ENCODE measurements at regions not wholly inside any gene's neighbourhood (a gene's known extent, or its start where the extent isn't known, plus 50 kb on each side); places are given as distances from the start of the nearest gene placed in this dataset.
"Not testable (repeated sequence)": the region's sequence is repeated elsewhere in the genome, so short reads cannot be mapped to it uniquely, and the experiment has no call there.

DNA sequence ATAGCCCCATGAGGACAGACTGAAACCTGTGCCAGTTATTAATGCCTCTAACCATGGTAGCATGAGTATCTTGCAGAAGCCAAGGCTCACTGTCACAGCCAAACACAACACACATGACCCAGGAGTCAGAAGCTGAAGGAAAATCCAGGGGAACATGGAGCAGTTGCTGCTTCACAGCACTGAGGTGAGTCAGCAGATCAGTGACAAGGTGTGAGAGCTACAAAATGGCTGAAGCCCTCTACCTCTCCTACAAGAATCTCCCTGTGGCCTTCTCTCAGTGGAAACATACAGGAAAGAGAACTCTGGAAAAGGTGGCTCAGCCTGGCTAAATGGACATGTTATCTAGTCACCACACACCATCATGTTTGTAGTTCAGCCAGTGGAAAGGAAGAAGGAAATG lies 93.5 kb downstream of the NAB1 start:
- no peak for DNase-seq

GRCh38 chr2:190744041-190744440 lies 95.2 kb downstream of the NAB1 start:
- no peak for DNase-seq

DNA sequence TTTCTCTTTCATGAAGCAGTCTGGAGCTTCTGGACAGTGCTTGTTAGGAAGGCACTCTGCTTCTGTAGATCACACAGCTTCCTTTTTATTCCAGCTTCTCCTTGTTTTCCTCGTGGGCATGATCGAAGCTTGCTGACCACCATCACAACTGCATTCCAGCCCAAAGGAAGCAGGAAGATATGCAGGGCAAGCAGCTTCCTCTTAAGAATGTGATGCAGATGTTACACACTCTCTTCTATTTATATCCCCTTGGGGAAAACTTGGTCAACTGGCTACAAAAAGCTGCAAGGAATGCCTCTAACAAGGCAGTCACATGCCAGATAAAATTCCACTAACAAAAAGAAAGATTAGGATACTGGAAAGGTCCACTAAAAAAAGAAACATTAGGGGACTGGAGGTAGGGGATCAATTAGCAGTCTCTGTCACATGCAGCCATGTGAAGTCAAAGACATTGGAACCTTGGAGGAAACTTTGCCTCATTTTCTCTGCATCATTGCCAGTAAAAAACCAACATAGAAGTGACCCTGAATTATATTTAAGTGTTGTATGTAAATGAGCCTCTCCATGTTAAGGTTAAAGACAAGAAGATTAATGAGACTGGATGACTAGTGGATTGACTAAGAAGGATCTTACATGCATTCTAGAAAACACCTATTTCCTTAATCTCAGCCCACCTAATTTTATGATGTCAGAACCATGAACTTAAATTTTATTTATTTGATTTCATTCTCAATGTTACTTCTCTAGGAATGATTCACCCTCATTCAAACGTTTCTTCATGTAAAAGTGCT lies 98.3 kb downstream of the NAB1 start:
- DNase-seq: no peak

- no peak for DNase-seq
Observed at GRCh38 chr2:190748966-190749365, 100.1 kb downstream of the NAB1 start.

DNA sequence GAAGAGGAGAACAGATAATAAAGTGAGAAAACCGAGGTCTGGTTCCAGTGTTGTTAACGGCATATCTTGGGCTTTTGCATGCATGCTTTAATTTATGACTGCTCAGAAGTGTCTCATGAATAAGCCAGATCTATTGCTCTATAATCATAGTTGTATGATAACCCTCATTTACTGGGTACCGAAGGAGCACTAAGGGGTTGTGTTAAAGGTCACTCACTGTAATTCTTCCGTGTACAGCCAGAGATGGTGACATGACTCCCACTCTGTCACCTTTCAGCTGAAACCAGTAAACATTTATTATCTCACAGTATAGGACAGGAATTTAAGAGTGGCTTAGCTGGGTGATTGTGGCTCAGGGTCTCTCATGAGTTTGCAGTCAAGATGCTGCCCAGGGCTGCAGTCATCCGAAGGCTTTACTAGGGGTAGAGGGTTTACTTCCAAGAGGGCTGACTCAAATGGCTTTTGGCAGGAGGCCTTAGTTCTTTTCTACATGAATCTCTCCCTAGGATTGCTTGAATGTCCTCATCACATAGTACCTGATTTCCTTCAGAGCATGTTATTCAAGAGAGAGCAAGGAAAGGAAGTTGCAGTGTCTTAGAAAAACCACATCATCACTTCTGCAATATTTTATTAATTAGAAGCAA lies 107.0 kb downstream of the NAB1 start:
- DNase-seq: no peak

- no peak for DNase-seq
Observed at GRCh38 chr2:190759749-190760213, 110.9 kb downstream of the NAB1 start.

- not testable (repeated sequence) for DNase-seq
Observed at GRCh38 chr2:190760353-190761150, 111.7 kb downstream of the NAB1 start.

DNA sequence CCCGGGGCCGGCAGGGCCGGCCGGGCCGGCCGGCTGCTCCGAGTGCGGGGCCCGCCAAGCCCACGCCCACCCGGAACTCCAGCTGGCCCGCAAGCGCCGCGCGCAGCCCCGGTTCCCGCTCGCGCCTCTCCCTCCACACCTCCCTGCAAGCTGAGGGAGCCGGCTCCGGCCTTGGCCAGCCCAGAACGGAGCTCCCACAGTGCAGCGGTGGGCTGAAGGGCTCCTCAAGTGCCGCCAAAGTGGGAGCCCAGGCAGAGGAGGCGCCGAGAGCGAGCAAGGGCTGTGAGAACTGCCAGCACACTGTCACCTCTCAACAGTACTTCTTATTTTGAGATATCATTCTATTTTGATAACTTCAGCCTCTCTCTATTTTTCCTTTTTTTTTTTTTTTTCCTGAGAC lies 112.3 kb downstream of the NAB1 start:
- not testable (repeated sequence) for DNase-seq

DNA sequence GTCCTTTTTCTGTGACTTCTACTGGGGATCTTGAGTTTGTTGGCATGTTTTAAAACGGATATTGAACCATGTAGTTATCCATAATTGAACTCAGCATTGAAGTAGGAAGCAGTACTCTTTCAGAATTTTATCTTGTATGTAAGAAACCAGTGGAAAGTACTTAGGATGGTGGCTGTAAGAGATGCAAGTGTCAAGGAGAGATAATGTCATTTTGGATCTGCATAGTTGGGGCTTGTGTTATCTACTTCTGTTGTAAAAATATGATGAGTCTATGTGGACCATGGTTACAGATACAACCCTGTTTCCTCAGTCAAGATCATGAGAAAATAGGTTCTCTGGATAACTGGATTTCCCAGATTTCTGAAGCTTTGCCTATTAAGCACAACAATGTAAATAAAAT lies 113.7 kb downstream of the NAB1 start:
- no peak for DNase-seq

DNA sequence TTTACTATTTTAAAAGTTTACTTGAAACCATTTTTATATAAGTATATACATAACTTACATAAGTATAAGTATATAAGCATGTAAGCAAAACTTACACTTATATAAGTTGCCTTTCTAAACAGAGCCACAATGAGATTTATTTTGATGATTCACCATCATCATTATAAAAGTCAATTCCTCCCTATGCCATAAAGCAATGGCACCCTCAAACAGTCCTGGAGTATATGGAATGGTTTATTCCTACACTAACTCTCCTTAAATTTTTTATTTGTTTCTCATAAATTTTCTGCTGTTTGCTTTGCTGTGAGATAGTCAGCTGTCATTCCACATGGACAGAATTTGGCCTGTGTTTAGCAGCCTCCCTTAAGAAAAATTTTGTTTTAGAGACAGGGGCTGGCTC lies 114.2 kb downstream of the NAB1 start:
- no peak for DNase-seq

GRCh38 chr2:190763901-190764514 lies 115.1 kb downstream of the NAB1 start:
- no peak for DNase-seq

DNA sequence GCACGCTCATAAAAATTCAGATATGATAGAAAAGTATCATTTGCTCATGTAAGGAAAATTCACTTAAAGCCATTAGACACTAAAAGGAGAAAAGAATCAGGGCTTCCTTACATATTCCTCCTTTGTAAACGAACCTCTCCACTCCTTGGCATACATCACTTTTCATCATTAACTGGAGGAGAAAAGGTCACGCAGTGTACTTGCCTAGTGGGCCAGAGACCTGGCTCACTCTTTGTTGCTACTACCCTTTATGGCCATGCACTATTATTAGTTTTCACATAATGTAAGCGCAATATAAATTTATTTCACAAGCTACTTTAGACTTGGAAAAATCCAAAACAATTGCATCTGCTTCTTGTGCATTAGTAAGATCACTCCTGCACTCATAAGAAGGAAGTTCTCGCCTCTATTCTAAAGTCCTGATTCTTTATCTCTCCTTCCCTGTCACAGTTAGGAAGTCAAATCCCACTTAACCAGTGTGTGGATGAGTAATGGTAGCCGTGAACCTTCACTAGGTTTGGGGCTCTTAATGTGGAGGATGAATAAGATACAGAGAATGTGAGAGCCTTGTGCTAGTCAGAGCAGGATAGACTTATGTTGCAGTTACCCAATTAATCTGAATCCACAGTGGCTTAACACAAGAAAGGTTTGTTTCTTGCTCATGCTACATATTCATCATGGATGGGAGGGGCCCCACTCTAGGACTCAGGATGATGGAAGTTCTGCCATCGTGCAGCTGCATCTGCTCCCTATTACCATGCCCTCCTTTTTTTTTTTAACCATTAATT lies 115.0 kb upstream of the GLS start:
- DNase-seq: no peak

- DNase-seq: no peak
Observed at GRCh38 chr2:190766174-190766572, 114.4 kb upstream of the GLS start.

GRCh38 chr2:190766595-190766994 lies 114.0 kb upstream of the GLS start:
- DNase-seq: no peak

DNA sequence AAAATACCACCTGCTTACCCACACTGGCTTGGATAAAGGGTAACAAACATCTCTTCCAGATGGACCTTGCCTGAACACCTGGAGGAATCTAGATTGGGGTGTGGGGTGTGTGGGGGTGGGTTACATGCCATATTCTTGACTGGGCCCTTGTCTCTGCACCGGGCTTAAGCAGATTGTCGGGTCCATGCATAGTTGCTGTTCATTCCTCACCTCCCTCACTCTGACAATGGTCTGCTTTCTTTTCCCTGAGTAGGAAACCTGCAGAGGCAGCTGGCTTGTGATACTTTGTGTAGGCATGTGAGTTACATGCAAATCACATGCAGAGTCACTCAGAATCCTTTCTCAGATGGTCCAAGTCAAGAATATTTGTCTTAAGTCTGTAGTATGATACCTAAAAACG lies 112.8 kb upstream of the GLS start:
- DNase-seq: no peak

DNA sequence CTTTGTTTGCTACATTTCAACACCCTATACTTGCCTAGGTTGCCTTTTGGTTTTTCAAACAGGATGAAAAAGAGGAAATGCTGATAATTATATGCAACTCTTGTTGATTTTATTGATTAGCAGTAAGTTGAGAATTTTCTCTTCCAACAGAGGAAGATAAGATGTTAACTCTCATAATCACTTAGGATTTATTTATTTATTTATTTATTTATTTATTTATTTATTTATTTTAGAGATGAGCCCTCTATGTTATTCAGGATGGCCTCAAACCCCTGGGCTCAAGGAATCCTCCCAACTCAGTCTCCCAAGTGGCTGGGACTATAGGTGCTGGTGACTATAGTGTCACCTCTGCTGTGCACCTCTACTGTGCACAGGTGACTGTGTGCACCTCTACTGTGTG lies 111.4 kb upstream of the GLS start:
- DNase-seq: no peak

- no peak for DNase-seq
Observed at GRCh38 chr2:190771726-190772125, 108.9 kb upstream of the GLS start.

GRCh38 chr2:190780594-190780993 lies 100.0 kb upstream of the GLS start:
- DNase-seq: no peak

GRCh38 chr2:190781604-190782198 lies 98.9 kb upstream of the GLS start:
- peak; percentile 36 for DNase-seq

GRCh38 chr2:190782264-190782663 lies 98.4 kb upstream of the GLS start:
- DNase-seq: no peak

GRCh38 chr2:190783513-190784263 lies 96.9 kb upstream of the GLS start:
- no peak for DNase-seq
